GM13976 (cell line): ENCODE measurements at regions not wholly inside any gene's neighbourhood (a gene's known extent, or its start where the extent isn't known, plus 50 kb on each side); places are given as distances from the start of the nearest gene placed in this dataset.
A peak's percentile ranks its signal among the peaks of the same experiment; 100 is the strongest.

ENCODE experiments used
- DNase-seq: peaks from one replicate; pipeline ENCODE4 v3.0.0; 2012; ENCODE audit warnings: low spot score
- CTCF ChIP-seq: IDR thresholded peaks from 2 replicates; pipeline ENCODE4 v1.5.1; 2012; ENCODE audit warnings: borderline replicate concordance, mild to moderate bottlenecking; ENCODE audit not compliant: insufficient read depth; ENCODE audit errors: extremely low read depth, missing control alignments, control extremely low read depth
- in situ Hi-C: fragments of 300-500 bp; cut with MboI; formaldehyde crosslinking; loops from one replicate; pipeline ENCODE4 v1.12.0; 2022; ENCODE audit warnings: low sequenced_read_pairs, mixed read lengths, inconsistent platforms; ENCODE audit not compliant: unreplicated experiment

GRCh38 chr1:58919226-58919958 is 135.5 kb upstream of the JUN start:
- TF ChIP-seq CTCF: no peak
- in situ Hi-C loops: no loop called here
- no peak for DNase-seq

DNA sequence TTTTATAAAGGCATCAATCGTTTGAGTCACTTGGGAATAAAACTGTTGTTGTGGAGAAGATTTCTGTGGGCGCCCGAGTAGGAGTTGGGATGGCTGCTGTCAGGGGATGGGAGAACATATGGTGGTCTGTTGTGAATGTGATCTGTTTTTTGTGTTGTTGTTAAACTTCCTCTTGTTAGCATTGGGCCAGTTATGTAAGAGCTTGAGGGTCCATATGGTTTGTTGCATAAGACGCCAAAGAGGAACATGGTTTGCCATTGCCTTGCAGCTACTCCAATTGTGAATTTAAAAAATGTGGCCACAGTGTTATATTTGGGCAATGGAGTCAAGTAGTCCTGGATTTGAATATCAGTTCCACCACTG is 136.1 kb upstream of the JUN start:
- TF ChIP-seq CTCF: no peak
- no peak for DNase-seq
- in situ Hi-C loops: no loop called here

DNA sequence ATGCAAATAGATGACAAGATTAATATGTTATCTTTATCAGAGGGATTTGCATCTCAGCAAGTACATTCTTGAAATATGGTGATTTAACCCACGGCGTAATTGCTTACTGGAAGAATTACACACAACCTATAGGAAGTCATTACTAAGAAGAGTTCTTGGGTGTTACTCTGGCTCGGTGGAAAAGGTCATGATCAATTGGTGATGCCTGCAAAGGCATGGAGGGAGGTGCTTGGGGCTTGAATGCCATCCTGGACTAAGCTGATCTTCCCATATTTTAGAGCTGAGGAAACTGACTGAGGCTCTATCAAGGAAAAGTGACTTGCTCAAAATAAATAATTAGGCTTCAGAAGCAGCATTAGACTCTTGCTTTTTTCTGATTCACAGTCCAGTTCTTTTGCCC is 137.5 kb upstream of the JUN start:
- in situ Hi-C loops: no loop called here
- TF ChIP-seq CTCF: no peak
- no peak for DNase-seq

DNA sequence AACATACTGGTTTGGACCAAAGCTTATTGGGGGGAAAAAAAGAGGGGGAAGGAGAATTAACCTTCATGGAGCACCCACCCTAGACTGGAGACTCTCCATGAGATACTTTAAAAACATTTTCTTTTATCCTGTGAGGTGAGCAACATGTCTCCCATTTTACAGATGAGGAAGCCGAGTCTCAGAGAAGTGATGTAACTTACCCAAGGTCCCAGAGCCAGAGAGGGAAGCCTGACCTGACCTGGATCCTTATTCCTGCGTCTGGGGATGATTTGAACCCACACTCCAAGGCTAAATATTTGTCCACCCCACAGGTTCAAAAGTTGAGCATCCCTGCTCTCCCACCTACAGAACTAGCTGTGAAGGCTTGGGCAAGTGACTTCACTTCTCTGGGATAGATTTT is 137.9 kb upstream of the JUN start:
- in situ Hi-C loops: no loop called here
- TF ChIP-seq CTCF: no peak
- DNase-seq: no peak

DNA sequence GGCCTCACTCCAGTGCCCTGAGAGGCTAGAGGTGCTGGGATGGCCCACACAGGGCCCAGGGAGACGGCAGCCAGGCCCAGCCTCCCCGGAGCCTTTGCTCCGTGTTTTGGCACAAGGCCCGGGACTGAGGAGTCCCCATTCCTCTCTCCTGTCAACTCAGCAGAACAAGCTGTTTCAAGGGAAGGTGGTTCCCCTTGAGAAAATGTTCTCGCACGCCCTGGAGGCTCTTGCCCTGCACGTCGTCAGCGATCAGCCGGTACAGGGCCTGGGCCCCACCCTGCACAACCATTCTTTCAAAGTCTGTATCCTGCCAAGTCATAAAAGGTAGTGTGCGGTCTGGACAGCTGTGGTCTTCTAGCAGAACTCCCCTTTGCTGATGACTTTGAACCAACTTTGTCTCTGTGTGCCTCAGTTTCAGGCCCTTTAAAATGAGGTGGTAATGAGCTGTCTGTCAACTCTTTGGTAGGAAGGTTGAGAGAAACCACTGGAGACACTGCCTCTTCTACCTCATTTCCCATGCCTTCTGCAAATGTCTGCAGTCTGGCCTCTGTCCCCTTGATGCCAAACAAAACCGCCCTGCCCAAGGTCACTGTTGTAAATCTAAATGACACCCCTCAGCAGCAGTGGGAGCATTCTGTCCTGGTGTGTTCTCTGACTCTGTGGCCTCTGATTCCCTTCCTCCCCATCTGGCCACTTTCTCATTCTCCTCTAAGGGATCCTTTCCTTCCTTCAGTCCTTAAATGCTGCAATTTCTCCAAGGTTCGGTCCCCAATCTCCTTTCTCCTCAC is 138.6 kb upstream of the JUN start:
- peak; percentile 60 for DNase-seq
- in situ Hi-C loops: no loop called here
- no peak for TF ChIP-seq CTCF

GRCh38 chr1:58923090-58923470 is 139.2 kb upstream of the JUN start:
- DNase-seq: no peak
- in situ Hi-C loops: no loop called here
- TF ChIP-seq CTCF: no peak
